Esophagus (tissue), 2 donors: ENCODE measurements at regions not wholly inside any gene's neighbourhood (a gene's known extent, or its start where the extent isn't known, plus 50 kb on each side); places are given as distances from the start of the nearest gene placed in this dataset.
A peak's percentile ranks its signal among the peaks of the same experiment; 100 is the strongest.

Source experiments
- H3K27ac ChIP-seq, 2 donors: one replicate each; pipeline ENCODE4 v1.5.1; 2013; ENCODE audit warnings: low read depth in 2 of 2, mild to moderate bottlenecking in 2 of 2, inconsistent platforms in 1 of 2, low read length in 1 of 2, moderate library complexity in 1 of 2
- H3K27me3 ChIP-seq, 2 donors: one replicate each; pipeline ENCODE4 v1.6.1; 2013; ENCODE audit warnings: low read length in 2 of 2, control low read depth in 1 of 2, mild to moderate bottlenecking in 1 of 2; ENCODE audit not compliant: insufficient read depth in 2 of 2, control insufficient read depth in 1 of 2
- H3K36me3 ChIP-seq, 2 donors: one replicate each; pipeline ENCODE4 v1.6.1; 2013; ENCODE audit warnings: low read length in 1 of 2; ENCODE audit not compliant: control insufficient read depth in 2 of 2, insufficient read depth in 2 of 2
- H3K4me1 ChIP-seq, 2 donors: one replicate each; pipeline ENCODE4 v1.6.1; 2013; ENCODE audit warnings: low read length in 1 of 2; ENCODE audit not compliant: control insufficient read depth in 2 of 2, insufficient read depth in 2 of 2
- H3K4me3 ChIP-seq, 2 donors: one replicate each; pipeline ENCODE4 v1.5.1; 2013; ENCODE audit warnings: low read length in 2 of 2, mild to moderate bottlenecking in 2 of 2, low read depth in 1 of 2, moderate library complexity in 1 of 2
- H3K9me3 ChIP-seq, 2 donors: one replicate each; pipeline ENCODE4 v1.6.1; 2013; ENCODE audit warnings: mild to moderate bottlenecking in 2 of 2, low read depth in 1 of 2, low read length in 1 of 2, moderate library complexity in 1 of 2; ENCODE audit not compliant: control insufficient read depth in 2 of 2, insufficient read depth in 1 of 2
- WGBS, 2 donors: extraction: QIAGEN DNeasy Blood & Tissue Kit; methylation state at CpG; one replicate each; pipeline ENCODE4 v1.1.7; 2013; 5-methylcytosine and 5-hydroxymethylcytosine counted together
- donor health status: healthy with polysubstance abuse.
- donor health status: Bipolar disorder and iron deficiency.

DNA sequence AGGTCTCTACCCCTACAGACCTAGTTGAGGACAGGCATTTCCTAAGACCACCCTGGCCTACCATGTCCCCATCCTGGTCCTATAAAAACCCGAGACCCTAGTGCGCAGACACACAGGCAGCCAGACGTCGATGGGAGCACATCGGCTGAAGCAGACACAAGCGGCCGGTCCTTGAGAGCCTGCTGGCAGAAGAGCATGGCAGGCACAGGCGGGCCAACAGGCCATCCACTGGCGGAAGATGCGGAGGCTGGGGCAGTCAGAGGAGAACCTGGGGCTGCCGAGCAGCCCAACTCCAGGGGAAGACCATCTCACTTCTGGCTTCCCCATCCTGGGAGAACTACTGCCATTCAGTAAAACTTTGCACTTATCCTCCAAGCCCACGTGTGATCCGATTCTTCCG, 396.8 kb downstream of the AEBP2 start:
- no peak overlapping the region for H3K27ac ChIP-seq
- H3K4me1 ChIP-seq: no peaks in the 10 kb centered on the region
- 96 to 97% methylated on average over 14 of the region's 14 CpGs for WGBS, 2 donors
- H3K4me3 ChIP-seq: no peak overlapping the region
- no peaks in the 10 kb centered on the region for H3K36me3 ChIP-seq
- no peaks in the 10 kb centered on the region for H3K27me3 ChIP-seq
- H3K9me3 ChIP-seq: no peaks in the 10 kb centered on the region

DNA sequence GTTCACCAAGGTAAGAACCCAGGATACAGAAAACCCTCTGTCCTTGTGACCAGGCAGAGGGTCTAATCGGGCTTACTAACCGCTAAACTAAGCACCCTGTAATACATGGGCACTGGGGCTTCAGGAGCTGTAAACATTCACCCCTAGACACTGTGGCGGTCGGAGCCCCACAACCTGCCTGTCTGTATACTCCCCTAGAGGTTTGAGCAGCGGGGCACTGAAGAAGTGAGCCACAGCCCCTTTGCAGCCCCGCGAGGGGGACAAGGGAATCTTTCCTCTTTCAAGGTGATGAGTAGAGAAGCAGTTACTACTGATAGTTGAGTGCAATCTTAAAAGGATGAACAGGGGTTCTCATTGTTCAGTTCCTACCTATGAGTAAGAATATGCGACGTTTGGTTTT, 397.2 kb downstream of the AEBP2 start:
- Histone ChIP-seq H3K27me3 (no peaks in the 10 kb centered on the region), H3K9me3 (no peaks in the 10 kb centered on the region), H3K27ac (no peak overlapping the region), H3K4me3 (no peak overlapping the region), H3K4me1 (no peaks in the 10 kb centered on the region), H3K36me3 (no peaks in the 10 kb centered on the region)
- 95% methylated on average over 9 of the region's 9 CpGs for WGBS, 2 donors

- H3K36me3 ChIP-seq: no peaks in the 10 kb centered on the region
- H3K9me3 ChIP-seq: no peaks in the 10 kb centered on the region
- no peak overlapping the region for H3K4me3 ChIP-seq
- no peaks in the 10 kb centered on the region for H3K4me1 ChIP-seq
- WGBS, 2 donors: 72 to 78% methylated on average over 3 of the region's 3 CpGs
- no peaks in the 10 kb centered on the region for H3K27me3 ChIP-seq
- no peak overlapping the region for H3K27ac ChIP-seq
Measured at GRCh38 chr12:19837543-19837942, 398.3 kb downstream of the AEBP2 start.

- Histone ChIP-seq H3K27me3 (no peaks in the 10 kb centered on the region), H3K9me3 (no peaks in the 10 kb centered on the region), H3K36me3 (no peaks in the 10 kb centered on the region), H3K4me3 (no peak overlapping the region), H3K27ac (no peak overlapping the region), H3K4me1 (no peaks in the 10 kb centered on the region)
Measured at GRCh38 chr12:19841451-19841850, 402.2 kb downstream of the AEBP2 start.

DNA sequence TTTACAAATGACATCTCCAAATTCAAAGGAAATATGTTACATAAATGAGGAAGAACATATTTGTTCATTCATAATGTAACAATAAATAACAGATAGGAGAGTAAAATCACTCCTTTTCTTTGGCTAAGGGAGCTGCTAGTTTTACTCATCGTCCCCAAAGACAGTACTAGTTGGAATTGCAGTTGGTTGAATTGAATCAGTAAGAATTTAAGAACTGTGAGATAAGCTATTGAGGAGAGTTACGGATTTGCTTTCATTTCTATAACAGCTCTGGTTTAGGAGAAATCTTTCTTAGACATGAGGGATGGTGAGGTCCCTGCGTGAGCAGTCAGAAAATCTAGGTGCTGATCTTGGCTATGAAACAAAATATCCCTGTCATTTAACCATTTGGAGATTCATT, 402.8 kb downstream of the AEBP2 start:
- 71 to 73% methylated on average over 3 of the region's 3 CpGs for WGBS, 2 donors
- no peak overlapping the region for H3K27ac ChIP-seq
- H3K4me3 ChIP-seq: no peak overlapping the region
- H3K36me3 ChIP-seq: no peaks in the 10 kb centered on the region
- H3K9me3 ChIP-seq: no peaks in the 10 kb centered on the region
- H3K4me1 ChIP-seq: no peaks in the 10 kb centered on the region
- no peaks in the 10 kb centered on the region for H3K27me3 ChIP-seq

GRCh38 chr12:19844224-19844623, 404.9 kb downstream of the AEBP2 start:
- Histone ChIP-seq H3K9me3 (no peaks in the 10 kb centered on the region), H3K4me1 (no peaks in the 10 kb centered on the region), H3K27me3 (no peaks in the 10 kb centered on the region), H3K4me3 (no peak overlapping the region), H3K27ac (no peak overlapping the region), H3K36me3 (no peaks in the 10 kb centered on the region)
- 94 to 96% methylated on average over 1 of the region's 1 CpG for WGBS, 2 donors

DNA sequence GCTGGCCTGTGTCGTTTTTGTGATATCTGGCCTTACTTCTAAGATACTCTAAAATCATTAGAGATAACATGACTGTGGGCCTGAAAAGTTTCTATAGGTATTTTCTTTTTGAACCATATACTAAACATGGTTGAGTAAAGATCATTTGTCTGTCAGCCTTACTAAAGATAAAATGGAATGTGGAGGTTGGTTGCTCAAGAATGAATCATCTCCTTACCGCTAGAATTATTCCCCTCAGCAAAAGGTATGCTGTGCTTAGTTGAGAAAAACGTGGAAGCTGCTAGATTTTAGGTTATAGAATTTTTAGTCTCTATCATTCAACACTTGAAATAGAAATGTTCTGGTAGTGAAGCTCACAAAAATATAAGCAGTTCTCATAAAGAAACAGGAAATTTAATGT, 407.3 kb downstream of the AEBP2 start:
- WGBS, 2 donors: 25 to 32% methylated on average over 3 of the region's 3 CpGs
- Histone ChIP-seq H3K4me3 (no peak overlapping the region), H3K4me1 (peaks cover 0 to 2% of the 10 kb centered on the region in 2 donors), H3K36me3 (no peaks in the 10 kb centered on the region), H3K27me3 (no peaks in the 10 kb centered on the region), H3K27ac (no peak overlapping the region), H3K9me3 (no peaks in the 10 kb centered on the region)

- Histone ChIP-seq H3K4me3 (no peak overlapping the region), H3K27ac (peak overlapping the region; percentile 1 to 47), H3K36me3 (no peaks in the 10 kb centered on the region), H3K9me3 (no peaks in the 10 kb centered on the region), H3K4me1 (peaks cover 0 to 2% of the 10 kb centered on the region in 2 donors), H3K27me3 (no peaks in the 10 kb centered on the region)
- 48 to 50% methylated on average over 11 of the region's 11 CpGs for WGBS, 2 donors
Measured at GRCh38 chr12:19847294-19848059, 408.2 kb downstream of the AEBP2 start.

DNA sequence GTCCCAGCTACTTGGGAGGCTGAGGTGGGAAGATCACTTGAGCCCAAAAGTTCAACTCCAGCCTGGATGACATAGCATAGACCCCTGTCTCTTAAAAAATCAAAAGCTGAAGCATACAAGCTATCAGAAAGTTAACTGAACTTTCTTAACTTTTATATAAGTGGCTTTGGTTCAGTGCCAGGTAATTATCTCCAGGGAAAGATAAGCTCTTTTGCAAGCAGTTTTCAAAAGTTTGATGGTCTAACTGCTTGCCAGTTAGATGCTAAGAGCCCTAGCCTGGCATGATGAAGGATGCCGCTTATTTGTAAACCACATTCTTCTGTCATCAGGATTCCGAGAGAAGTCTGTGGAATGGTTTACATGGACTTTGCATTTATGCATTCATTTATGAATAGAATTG, 409.1 kb downstream of the AEBP2 start:
- H3K36me3 ChIP-seq: no peaks in the 10 kb centered on the region
- H3K27ac ChIP-seq: no peak overlapping the region
- no peaks in the 10 kb centered on the region for H3K9me3 ChIP-seq
- no peaks in the 10 kb centered on the region for H3K27me3 ChIP-seq
- H3K4me1 ChIP-seq: peaks cover 0 to 2% of the 10 kb centered on the region in 2 donors
- no peak overlapping the region for H3K4me3 ChIP-seq
- WGBS, 2 donors: 83 to 88% methylated on average over 2 of the region's 2 CpGs

DNA sequence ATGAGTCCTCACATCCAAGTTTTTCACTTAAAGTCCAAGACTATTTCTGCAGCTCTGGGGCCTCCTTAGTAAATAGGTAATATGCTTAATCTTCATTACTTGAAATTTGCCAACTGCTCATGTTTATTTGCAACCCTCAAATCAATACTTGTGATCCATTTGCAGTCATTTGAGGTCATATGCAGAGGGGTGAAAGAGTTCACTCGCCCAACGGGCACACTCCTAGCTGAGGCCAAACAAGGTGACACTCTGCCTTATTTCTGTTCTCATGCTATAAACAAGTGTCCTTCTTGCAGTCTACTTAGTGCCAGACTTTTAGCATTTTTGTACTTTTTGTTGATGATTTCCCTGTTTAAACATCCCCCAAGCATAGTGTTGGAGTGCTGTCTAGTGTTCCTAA, 409.9 kb downstream of the AEBP2 start:
- Histone ChIP-seq H3K27ac (no peak overlapping the region), H3K27me3 (no peaks in the 10 kb centered on the region), H3K4me1 (peaks cover 0 to 2% of the 10 kb centered on the region in 2 donors), H3K36me3 (no peaks in the 10 kb centered on the region), H3K4me3 (no peak overlapping the region), H3K9me3 (no peaks in the 10 kb centered on the region)
- WGBS, 2 donors: 81% methylated on average over 2 of the region's 2 CpGs
